NCI-H82 (cell line): ENCODE measurements at regions not wholly inside any gene's neighbourhood (a gene's known extent, or its start where the extent isn't known, plus 50 kb on each side); places are given as distances from the start of the nearest gene placed in this dataset.
"Not testable (repeated sequence)": the region's sequence is repeated elsewhere in the genome, so short reads cannot be mapped to it uniquely, and the experiment has no call there.

ENCODE experiments used
- DNase-seq: peaks from one replicate; lab custom pipeline; 2025; lab: John Stamatoyannopoulos, UW

GRCh38 chr1:102529446-102529845 lies 532.7 kb upstream of the OLFM3 start:
- DNase-seq, result no peak

GRCh38 chr1:102500758-102501157 lies 504.0 kb upstream of the OLFM3 start:
- DNase-seq, result no peak

GRCh38 chr1:102498929-102499328 lies 502.2 kb upstream of the OLFM3 start:
- no peak for DNase-seq

GRCh38 chr1:102497810-102498209 lies 501.1 kb upstream of the OLFM3 start:
- DNase-seq, result peak; percentile 8

GRCh38 chr1:102472520-102472919 lies 475.8 kb upstream of the OLFM3 start:
- no peak for DNase-seq

GRCh38 chr1:102470767-102471166 lies 474.0 kb upstream of the OLFM3 start:
- no peak for DNase-seq

- no peak for DNase-seq
Observed at GRCh38 chr1:102466487-102466886, 469.8 kb upstream of the OLFM3 start.

- DNase-seq, result no peak
Observed at GRCh38 chr1:102463328-102463727, 466.6 kb upstream of the OLFM3 start.

GRCh38 chr1:102442317-102442716 lies 445.6 kb upstream of the OLFM3 start:
- not testable (repeated sequence) for DNase-seq

GRCh38 chr1:102435483-102435882 lies 438.8 kb upstream of the OLFM3 start:
- DNase-seq, result no peak

- DNase-seq, result peak; percentile 72
Observed at GRCh38 chr1:102434421-102434820, 437.7 kb upstream of the OLFM3 start.

- no peak for DNase-seq
Observed at GRCh38 chr1:102431253-102431652, 434.5 kb upstream of the OLFM3 start.

GRCh38 chr1:102420034-102420433 lies 423.3 kb upstream of the OLFM3 start:
- DNase-seq, result no peak
